KMS-11 (cell line): ENCODE measurements at regions not wholly inside any gene's neighbourhood (a gene's known extent, or its start where the extent isn't known, plus 50 kb on each side); places are given as distances from the start of the nearest gene placed in this dataset.
"Not testable (repeated sequence)": the region's sequence is repeated elsewhere in the genome, so short reads cannot be mapped to it uniquely, and the experiment has no call there.

Experiments used
- H2AFZ ChIP-seq: fragments of 200-600 bp; sonication (generic); 2 replicates; pipeline ENCODE4 v1.6.1; 2016; ENCODE audit warnings: antibody characterized with exemption, mixed run types, low read depth
- H3K27ac ChIP-seq: fragments of 200-600 bp; sonication (generic); 2 replicates; pipeline ENCODE4 v1.6.1; 2016; ENCODE audit warnings: mild to moderate bottlenecking, mixed run types
- H3K27me3 ChIP-seq: fragments of 200-600 bp; sonication (generic); 2 replicates; pipeline ENCODE4 v1.6.1; 2017; ENCODE audit warnings: mild to moderate bottlenecking, low read depth, mixed run types, moderate library complexity; ENCODE audit not compliant: insufficient read depth
- H3K36me3 ChIP-seq: fragments of 200-600 bp; sonication (generic); 2 replicates; pipeline ENCODE4 v1.6.1; 2017; ENCODE audit warnings: mild to moderate bottlenecking, mixed run types; ENCODE audit not compliant: insufficient read depth
- H3K4me1 ChIP-seq: fragments of 200-600 bp; sonication (generic); 2 replicates; pipeline ENCODE4 v1.6.1; 2016; ENCODE audit warnings: mild to moderate bottlenecking, low read depth, mixed run types; ENCODE audit not compliant: poor library complexity, severe bottlenecking
- H3K4me2 ChIP-seq: fragments of 200-600 bp; sonication (generic); 2 replicates; pipeline ENCODE4 v1.7.0; 2016; ENCODE audit warnings: mild to moderate bottlenecking, mixed run types
- H3K4me3 ChIP-seq: fragments of 200-600 bp; sonication (generic); IDR thresholded peaks from 2 replicates; pipeline ENCODE4 v1.6.1; 2017; ENCODE audit warnings: low read depth, low read length, mixed read lengths; ENCODE audit not compliant: insufficient read depth
- H3K79me2 ChIP-seq: fragments of 200-600 bp; sonication (generic); 2 replicates; pipeline ENCODE4 v1.6.1; 2016; ENCODE audit warnings: low read depth, mixed run types; ENCODE audit not compliant: insufficient read depth
- H3K9ac ChIP-seq: fragments of 200-600 bp; sonication (generic); 2 replicates; pipeline ENCODE4 v1.6.1; 2016; ENCODE audit warnings: mild to moderate bottlenecking, mixed run types
- H4K20me1 ChIP-seq: fragments of 200-600 bp; sonication (generic); 2 replicates; pipeline ENCODE4 v1.6.1; 2016; ENCODE audit warnings: mild to moderate bottlenecking, mixed run types; ENCODE audit not compliant: insufficient read depth
- TF ChIP-seq, protein P1 (sequence below): fragments of 200-600 bp; sonication (generic); conservative IDR thresholded peaks from 2 replicates; pipeline ENCODE4 v1.6.1; 2017; ENCODE audit warnings: low read depth, mild to moderate bottlenecking, antibody characterized with exemption, low read length, moderate library complexity, mixed read lengths

DNA sequence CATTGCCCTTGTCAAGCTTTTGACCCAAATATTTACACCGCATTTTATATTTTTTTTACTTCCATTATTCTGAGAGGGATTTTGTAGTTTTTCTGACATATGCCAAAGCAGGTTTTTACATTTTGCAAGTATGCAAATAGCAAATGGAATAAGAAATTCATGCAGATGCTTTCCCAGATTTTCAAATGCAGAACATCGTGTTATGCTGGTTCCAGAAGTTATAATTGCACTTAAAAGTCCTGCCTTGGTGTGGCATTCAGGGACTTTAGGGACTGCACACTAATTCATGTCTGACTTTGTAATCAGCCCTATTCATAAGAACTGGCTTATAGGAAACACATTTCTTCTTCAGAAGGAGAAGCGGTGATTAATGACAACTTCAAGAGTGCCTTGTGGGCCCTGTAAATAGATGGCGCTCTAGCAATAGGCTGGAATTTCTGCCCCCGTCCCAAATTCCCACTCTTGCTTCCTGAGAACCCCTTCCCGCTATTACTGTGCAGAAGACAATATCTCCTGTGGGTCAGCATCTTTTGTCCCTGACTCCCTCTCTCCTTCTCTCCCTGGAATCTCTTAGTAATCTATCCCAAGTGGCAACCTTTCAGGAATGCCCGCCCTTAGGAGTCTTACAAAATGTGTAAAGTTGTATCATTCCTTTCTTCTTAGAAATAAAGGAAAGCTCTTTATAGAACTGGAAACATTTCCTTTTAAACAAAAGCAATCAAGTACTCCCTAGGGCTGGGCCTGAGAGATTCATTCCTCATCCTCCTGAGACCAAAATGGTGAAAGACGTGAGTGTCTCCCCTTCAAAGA is 264.0 kb downstream of the INHBA start:
- Histone ChIP-seq H4K20me1 (no peaks in the 10 kb centered on the region), H3K27me3 (no peaks in the 10 kb centered on the region), H3K4me2 (no peak overlapping the region), H3K79me2 (no peaks in the 10 kb centered on the region), H3K9ac (no peak overlapping the region), H3K36me3 (no peaks in the 10 kb centered on the region), H3K27ac (no peak overlapping the region), H3K4me1 (no peaks in the 10 kb centered on the region), H2AFZ (no peak overlapping the region), H3K4me3 (no peak overlapping the region)
- TF ChIP-seq, protein P1, sequence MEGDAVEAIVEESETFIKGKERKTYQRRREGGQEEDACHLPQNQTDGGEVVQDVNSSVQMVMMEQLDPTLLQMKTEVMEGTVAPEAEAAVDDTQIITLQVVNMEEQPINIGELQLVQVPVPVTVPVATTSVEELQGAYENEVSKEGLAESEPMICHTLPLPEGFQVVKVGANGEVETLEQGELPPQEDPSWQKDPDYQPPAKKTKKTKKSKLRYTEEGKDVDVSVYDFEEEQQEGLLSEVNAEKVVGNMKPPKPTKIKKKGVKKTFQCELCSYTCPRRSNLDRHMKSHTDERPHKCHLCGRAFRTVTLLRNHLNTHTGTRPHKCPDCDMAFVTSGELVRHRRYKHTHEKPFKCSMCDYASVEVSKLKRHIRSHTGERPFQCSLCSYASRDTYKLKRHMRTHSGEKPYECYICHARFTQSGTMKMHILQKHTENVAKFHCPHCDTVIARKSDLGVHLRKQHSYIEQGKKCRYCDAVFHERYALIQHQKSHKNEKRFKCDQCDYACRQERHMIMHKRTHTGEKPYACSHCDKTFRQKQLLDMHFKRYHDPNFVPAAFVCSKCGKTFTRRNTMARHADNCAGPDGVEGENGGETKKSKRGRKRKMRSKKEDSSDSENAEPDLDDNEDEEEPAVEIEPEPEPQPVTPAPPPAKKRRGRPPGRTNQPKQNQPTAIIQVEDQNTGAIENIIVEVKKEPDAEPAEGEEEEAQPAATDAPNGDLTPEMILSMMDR: no peak

DNA sequence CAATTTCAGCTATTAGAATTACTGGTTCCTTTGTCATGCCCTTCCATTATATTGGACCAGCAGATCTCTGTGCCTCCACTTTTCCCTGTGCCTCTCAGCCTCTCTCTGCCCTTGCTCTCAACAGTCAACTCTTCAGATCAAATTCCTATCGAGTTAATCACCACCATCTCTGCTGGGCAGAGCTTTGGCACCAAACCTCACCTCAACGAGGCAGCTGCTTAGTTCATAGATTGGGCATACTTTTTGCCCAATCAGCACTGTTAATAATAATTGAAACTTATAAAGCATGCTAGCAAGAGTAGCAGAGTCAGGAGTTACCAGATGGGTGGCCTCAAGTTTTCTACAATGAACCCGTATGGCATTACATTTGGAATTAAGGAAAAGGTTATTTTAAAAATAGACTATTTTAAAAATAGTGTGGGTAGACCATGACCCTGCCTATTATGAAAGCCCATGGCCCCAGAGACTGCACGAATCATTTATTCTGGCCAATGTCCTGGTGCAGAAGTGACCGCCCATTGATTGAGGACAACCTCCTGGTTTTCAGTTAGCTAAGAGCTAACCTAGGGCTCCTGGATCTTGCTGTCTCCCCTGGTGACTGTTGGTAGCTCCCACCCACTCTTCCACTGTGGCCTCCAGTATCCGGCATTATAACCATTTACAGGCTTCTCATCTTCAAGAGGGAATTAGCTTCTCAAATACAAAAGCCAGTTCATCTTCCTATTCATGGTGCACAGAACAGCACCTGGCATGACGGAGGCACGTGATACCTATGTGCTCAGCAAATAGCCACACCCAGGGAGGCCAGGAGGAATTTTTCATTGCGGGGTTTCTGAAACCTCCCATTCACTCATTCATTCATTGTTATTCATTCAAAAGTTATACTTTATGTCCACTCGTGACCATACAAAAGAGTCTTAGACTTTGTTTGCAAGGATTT is 265.4 kb downstream of the INHBA start:
- Histone ChIP-seq H4K20me1 (no peaks in the 10 kb centered on the region), H3K4me1 (no peaks in the 10 kb centered on the region), H3K27ac (no peak overlapping the region), H3K36me3 (no peaks in the 10 kb centered on the region), H3K4me2 (no peak overlapping the region), H3K79me2 (no peaks in the 10 kb centered on the region), H3K27me3 (no peaks in the 10 kb centered on the region), H3K4me3 (no peak overlapping the region), H2AFZ (no peak overlapping the region), H3K9ac (no peak overlapping the region)
- TF ChIP-seq, protein P1: no peak

DNA sequence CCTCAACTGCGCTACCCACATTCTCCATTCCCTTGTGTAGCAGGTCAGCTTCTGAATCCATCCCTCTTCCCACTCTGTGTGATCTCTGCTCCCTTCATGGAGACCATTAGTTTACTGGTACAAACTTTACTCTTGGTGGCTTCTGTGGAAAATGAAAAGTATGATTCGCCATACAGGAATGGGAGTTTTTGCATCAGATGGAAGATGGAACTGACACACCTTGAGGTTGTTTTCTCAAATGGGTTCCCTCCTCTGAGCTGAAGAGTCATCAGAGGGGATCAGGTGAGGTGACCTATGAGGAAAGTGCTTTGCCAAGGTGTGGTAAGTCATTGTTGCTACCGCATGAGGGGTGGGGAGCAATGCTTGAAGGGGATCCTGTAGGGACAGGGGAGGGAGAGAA is 266.8 kb downstream of the INHBA start:
- H2AFZ ChIP-seq: no peak overlapping the region
- no peaks in the 10 kb centered on the region for H3K4me1 ChIP-seq
- H3K4me3 ChIP-seq: no peak overlapping the region
- H3K4me2 ChIP-seq: no peak overlapping the region
- no peaks in the 10 kb centered on the region for H3K79me2 ChIP-seq
- no peaks in the 10 kb centered on the region for H3K27me3 ChIP-seq
- TF ChIP-seq, protein P1: no peak
- no peaks in the 10 kb centered on the region for H4K20me1 ChIP-seq
- H3K9ac ChIP-seq: no peak overlapping the region
- H3K36me3 ChIP-seq: no peaks in the 10 kb centered on the region
- no peak overlapping the region for H3K27ac ChIP-seq

DNA sequence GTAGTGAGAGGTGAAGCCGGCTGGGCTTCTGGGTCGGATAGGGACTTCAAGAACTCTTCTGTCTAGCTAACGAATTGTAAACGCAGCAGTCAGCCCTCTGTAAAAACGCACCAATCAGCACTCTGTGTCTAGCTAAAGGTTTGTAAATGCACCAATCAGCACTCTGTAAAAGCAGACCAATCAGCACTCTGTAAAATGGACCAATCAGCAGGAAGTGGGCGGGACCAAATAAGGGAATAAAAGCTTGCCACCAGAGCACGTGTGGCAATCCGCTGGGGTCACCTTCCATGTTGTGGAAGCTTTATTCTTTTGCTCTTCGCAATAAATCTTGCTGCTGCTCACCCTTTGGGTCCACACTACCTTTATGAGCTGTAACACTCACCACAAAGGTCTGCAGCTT is 267.9 kb downstream of the INHBA start:
- H3K4me2 ChIP-seq, H3K4me1 ChIP-seq, H3K27ac ChIP-seq, H2AFZ ChIP-seq, H3K79me2 ChIP-seq, H3K36me3 ChIP-seq, H3K9ac ChIP-seq, H4K20me1 ChIP-seq, H3K4me3 ChIP-seq, H3K27me3 ChIP-seq: not testable (repeated sequence)

DNA sequence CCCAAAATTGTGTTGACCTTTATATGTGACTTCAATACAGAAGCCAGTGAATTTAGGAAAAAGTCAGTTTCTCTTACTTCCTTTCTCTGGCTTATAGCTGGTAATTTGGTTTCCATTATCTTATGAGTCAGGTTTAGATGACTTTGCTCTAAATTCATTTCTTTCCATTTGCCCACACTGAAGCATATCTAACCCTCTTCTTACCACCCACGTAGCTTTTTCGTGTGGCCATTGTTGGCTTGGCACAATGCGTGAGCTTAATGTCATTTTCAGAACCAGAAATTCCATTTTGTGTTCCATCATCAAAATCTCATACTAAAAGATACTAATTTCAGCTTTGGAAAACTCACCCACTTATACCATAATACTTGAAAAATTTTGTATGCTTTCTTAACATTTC is 271.2 kb downstream of the INHBA start:
- no peaks in the 10 kb centered on the region for H4K20me1 ChIP-seq
- H3K4me1 ChIP-seq: no peaks in the 10 kb centered on the region
- TF ChIP-seq, protein P1: no peak
- no peak overlapping the region for H3K9ac ChIP-seq
- H2AFZ ChIP-seq: no peak overlapping the region
- no peaks in the 10 kb centered on the region for H3K36me3 ChIP-seq
- no peaks in the 10 kb centered on the region for H3K79me2 ChIP-seq
- no peaks in the 10 kb centered on the region for H3K27me3 ChIP-seq
- H3K27ac ChIP-seq: no peak overlapping the region
- H3K4me2 ChIP-seq: no peak overlapping the region
- no peak overlapping the region for H3K4me3 ChIP-seq
